Vagina (tissue), 2 donors: ENCODE measurements at regions not wholly inside any gene's neighbourhood (a gene's known extent, or its start where the extent isn't known, plus 50 kb on each side); places are given as distances from the start of the nearest gene placed in this dataset.
"Not testable (repeated sequence)": the region's sequence is repeated elsewhere in the genome, so short reads cannot be mapped to it uniquely, and the experiment has no call there.

Source experiments
- POLR2A ChIP-seq, 2 donors: fragments of 450-650 bp; IDR thresholded peaks; one replicate each; pipeline ENCODE4 v1.6.1; 2017; ENCODE audit warnings: antibody characterized with exemption in 2 of 2, mild to moderate bottlenecking in 2 of 2, moderate library complexity in 2 of 2
- POLR2AphosphoS5 ChIP-seq, 2 donors: sonication (generic); formaldehyde crosslinking; IDR thresholded peaks; one replicate each; pipeline ENCODE4 v1.9.0; 2017; ENCODE audit warnings: antibody characterized with exemption in 2 of 2, mild to moderate bottlenecking in 2 of 2, low read depth in 1 of 2; ENCODE audit not compliant: insufficient read depth in 1 of 2
- TF ChIP-seq, protein P1 (sequence below), 3 experiments: fragments of 450-650 bp in 2 of 3; fragments of 200-600 bp in 1 of 3; sonication (generic) in 1 of 3; IDR thresholded peaks; one replicate each; pipeline ENCODE4 v1.5.1; 2017 to 2019; ENCODE audit warnings: antibody characterized with exemption in 3 of 3, mild to moderate bottlenecking in 2 of 3, moderate library complexity in 2 of 3

DNA sequence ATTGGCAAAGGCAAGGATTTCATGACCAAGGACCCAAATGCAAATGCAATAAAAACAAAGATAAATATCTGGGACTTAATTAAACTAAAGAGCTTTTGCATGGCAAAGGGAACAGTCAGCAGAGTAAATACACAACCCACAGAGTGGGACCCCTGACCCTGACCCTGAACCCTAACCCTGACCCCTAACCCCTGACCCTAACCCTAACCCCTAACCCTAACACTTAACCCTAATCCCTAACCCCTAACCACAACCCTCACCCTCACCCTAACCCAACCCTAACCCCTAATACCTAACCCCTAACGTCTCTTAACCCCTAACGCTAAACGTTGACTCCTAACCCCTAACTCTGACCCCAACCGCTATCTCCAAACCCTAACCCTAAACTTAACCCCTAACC, 673.1 kb upstream of the DEFB115 start:
- TF ChIP-seq, protein P1, sequence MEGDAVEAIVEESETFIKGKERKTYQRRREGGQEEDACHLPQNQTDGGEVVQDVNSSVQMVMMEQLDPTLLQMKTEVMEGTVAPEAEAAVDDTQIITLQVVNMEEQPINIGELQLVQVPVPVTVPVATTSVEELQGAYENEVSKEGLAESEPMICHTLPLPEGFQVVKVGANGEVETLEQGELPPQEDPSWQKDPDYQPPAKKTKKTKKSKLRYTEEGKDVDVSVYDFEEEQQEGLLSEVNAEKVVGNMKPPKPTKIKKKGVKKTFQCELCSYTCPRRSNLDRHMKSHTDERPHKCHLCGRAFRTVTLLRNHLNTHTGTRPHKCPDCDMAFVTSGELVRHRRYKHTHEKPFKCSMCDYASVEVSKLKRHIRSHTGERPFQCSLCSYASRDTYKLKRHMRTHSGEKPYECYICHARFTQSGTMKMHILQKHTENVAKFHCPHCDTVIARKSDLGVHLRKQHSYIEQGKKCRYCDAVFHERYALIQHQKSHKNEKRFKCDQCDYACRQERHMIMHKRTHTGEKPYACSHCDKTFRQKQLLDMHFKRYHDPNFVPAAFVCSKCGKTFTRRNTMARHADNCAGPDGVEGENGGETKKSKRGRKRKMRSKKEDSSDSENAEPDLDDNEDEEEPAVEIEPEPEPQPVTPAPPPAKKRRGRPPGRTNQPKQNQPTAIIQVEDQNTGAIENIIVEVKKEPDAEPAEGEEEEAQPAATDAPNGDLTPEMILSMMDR (IDR thresholded peaks at IDR 0.05) = not testable (repeated sequence)
- TF ChIP-seq POLR2AphosphoS5 (IDR thresholded peaks at IDR 0.05; ENCODE audit: insufficient read depth in 1 of 2, low read depth in 1 of 2); POLR2A (IDR thresholded peaks at IDR 0.05): not testable (repeated sequence)
